Panc1 (cell line): ENCODE measurements at regions not wholly inside any gene's neighbourhood (a gene's known extent, or its start where the extent isn't known, plus 50 kb on each side); places are given as distances from the start of the nearest gene placed in this dataset.

Source experiments
- ATAC-seq: fragments of 200-7000 bp; cut with Tn5 transposase; 2 replicates; pipeline ENCODE4 v1.9.1; 2020; ENCODE audit warnings: mild to moderate bottlenecking, moderate library complexity
- BruUV-seq: library from RNA; stranded (reverse); fragments of 400-500 nt; replicated peaks from 2 replicates; lab custom pipeline; 2021; lab: Mats Ljungman, UMichigan
- CTCF ChIA-PET: fragments of 300-600 bp; sonication (Branson Sonifier 250); formaldehyde crosslinking; loops from one replicate; lab custom pipeline; 2022; ENCODE audit warnings: antibody characterized with exemption; lab: Charles Lee
- POLR2A ChIA-PET: fragments of 300-600 bp; sonication (Branson Sonifier 250); formaldehyde crosslinking; loops from one replicate; lab custom pipeline; 2022; ENCODE audit warnings: antibody characterized with exemption; lab: Charles Lee
- DNase-seq: peaks from one replicate; pipeline ENCODE4 v3.0.0-alpha.2; 2010; ENCODE audit warnings: low read depth, low spot score
- H3K27ac ChIP-seq: 2 replicates; pipeline ENCODE4 v1.5.1; 2011; ENCODE audit warnings: mild to moderate bottlenecking, low read length, inconsistent platforms
- H3K27me3 ChIP-seq: fragments of 200-500 bp; sonication (Bioruptor generic); 2 replicates; pipeline ENCODE4 v1.6.0; 2014; ENCODE audit warnings: low read length, inconsistent platforms; ENCODE audit not compliant: control insufficient read depth, insufficient read depth
- H3K36me3 ChIP-seq: fragments of 200-500 bp; sonication (Bioruptor generic); 2 replicates; pipeline ENCODE4 v1.5.1; 2014; ENCODE audit warnings: inconsistent platforms, mild to moderate bottlenecking, low read length, moderate library complexity; ENCODE audit not compliant: control insufficient read depth, insufficient read depth
- H3K4me1 ChIP-seq: 2 replicates; pipeline ENCODE4 v1.5.1; 2011; ENCODE audit warnings: inconsistent platforms, mild to moderate bottlenecking, low read length, moderate library complexity; ENCODE audit not compliant: control insufficient read depth, insufficient read depth
- H3K4me3 ChIP-seq, 2 experiments: 2 replicates each; pipeline ENCODE4 v1.5.1; 2011 to 2012; ENCODE audit warnings: low read depth in 2 of 2, low read length in 2 of 2, mild to moderate bottlenecking in 2 of 2, inconsistent platforms in 1 of 2, moderate library complexity in 1 of 2
- H3K9me3 ChIP-seq: fragments of 200-500 bp; sonication (Bioruptor generic); 2 replicates; pipeline ENCODE4 v1.5.1; 2014; ENCODE audit warnings: low read depth, mild to moderate bottlenecking, inconsistent platforms, low read length, moderate library complexity; ENCODE audit not compliant: control insufficient read depth, insufficient read depth
- CTCF ChIP-seq: fragments of 450-650 bp; IDR thresholded peaks from 2 replicates; pipeline ENCODE4 v1.5.1; 2017; ENCODE audit warnings: mild to moderate bottlenecking
- POLR2AphosphoS5 ChIP-seq: IDR thresholded peaks from 2 replicates; pipeline ENCODE4 v1.6.1; 2012; ENCODE audit warnings: mild to moderate bottlenecking, low read depth, low read length, moderate library complexity
- REST ChIP-seq, 2 experiments: IDR thresholded peaks; 2 replicates each; pipeline ENCODE4 v1.6.1; 2011 to 2012; ENCODE audit warnings: low read depth in 2 of 2, control low read depth in 1 of 2, low read length in 1 of 2, mild to moderate bottlenecking in 1 of 2, moderate library complexity in 1 of 2; ENCODE audit not compliant: insufficient read depth in 1 of 2
- SIN3A ChIP-seq: IDR thresholded peaks from 2 replicates; pipeline ENCODE4 v1.6.1; 2012; ENCODE audit warnings: low read depth, mild to moderate bottlenecking, low read length, moderate library complexity, borderline replicate concordance; ENCODE audit not compliant: insufficient read depth
- TCF7L2 ChIP-seq: IDR thresholded peaks from 2 replicates; pipeline ENCODE4 v1.6.1; 2011; ENCODE audit warnings: mild to moderate bottlenecking, low read depth, low read length, inconsistent platforms
- in situ Hi-C: cut with HindIII; loops from 2 replicates; pipeline ENCODE4 v1.10.0; 2016; ENCODE audit warnings: low sequenced_read_pairs, low pct_unique_long_range_greater_than_20kb
- intact Hi-C: fragments of 100-400 bp; cut with micrococcal nuclease; formaldehyde crosslinking; loops from one replicate; pipeline ENCODE4 v1.10.0; 2022; ENCODE audit not compliant: unreplicated experiment

GRCh38 chr2:54397426-54397825 is 58.7 kb upstream of the SPTBN1 start:
- no peaks in the 10 kb centered on the region for H3K36me3 ChIP-seq
- TF ChIP-seq REST (IDR thresholded peaks at IDR 0.05; ENCODE audit: insufficient read depth in 1 of 2, low read depth in 2 of 2, low read length in 1 of 2) (no peak), CTCF (no peak), POLR2AphosphoS5 (no peak), TCF7L2 (no peak), SIN3A (no peak)
- no peak for ATAC-seq
- DNase-seq: no peak
- H3K27me3 ChIP-seq: peaks cover 9% of the 10 kb centered on the region; the same call in 1 of the 2 replicates
- H3K4me3 ChIP-seq: no peak overlapping the region
- no TSS peak for BruUV-seq
- ChIA-PET CTCF (no interaction called here), POLR2A (interaction anchor here (0.6 kb wide), 1 partner anchor 22 kb away, joined by 7 read pairs; no protein-coding TSS in a partner anchor)
- H3K4me1 ChIP-seq: no peaks in the 10 kb centered on the region
- no peaks in the 10 kb centered on the region for H3K9me3 ChIP-seq
- H3K27ac ChIP-seq: no peak overlapping the region
- in situ Hi-C loops (no loop called here), intact Hi-C loops (no loop called here)

GRCh38 chr2:54401554-54401953 is 54.6 kb upstream of the SPTBN1 start:
- TF ChIP-seq CTCF: no peak
- TF ChIP-seq TCF7L2: no peak
- TF ChIP-seq REST (IDR thresholded peaks at IDR 0.05; ENCODE audit: insufficient read depth in 1 of 2, low read depth in 2 of 2, low read length in 1 of 2): no peak
- H3K27me3 ChIP-seq: peaks cover 11% of the 10 kb centered on the region; the same call in 1 of the 2 replicates
- no peak overlapping the region for H3K4me3 ChIP-seq
- no TSS peak for BruUV-seq
- H3K4me1 ChIP-seq: no peaks in the 10 kb centered on the region
- DNase-seq (no peak), ATAC-seq (no peak)
- no peaks in the 10 kb centered on the region for H3K9me3 ChIP-seq
- H3K36me3 ChIP-seq: no peaks in the 10 kb centered on the region
- in situ Hi-C loops (no loop called here), intact Hi-C loops (no loop called here)
- POLR2A ChIA-PET: no interaction called here
- H3K27ac ChIP-seq: no peak overlapping the region
- CTCF ChIA-PET: no interaction called here
